Fibroblast of lung (primary cell): ENCODE measurements at regions not wholly inside any gene's neighbourhood (a gene's known extent, or its start where the extent isn't known, plus 50 kb on each side); places are given as distances from the start of the nearest gene placed in this dataset.

ENCODE experiments used
- EZH2 ChIP-seq: IDR thresholded peaks from 2 replicates; pipeline ENCODE4 v1.5.1; 2012; ENCODE audit warnings: low read length, control low read depth, mild to moderate bottlenecking; ENCODE audit errors: missing control alignments
- TF ChIP-seq, protein P1 (sequence below), 2 donors: IDR thresholded peaks in 1 of 2; conservative IDR thresholded peaks in 1 of 2; 1 replicate in 1 of 2; 2 replicates in 1 of 2; pipeline ENCODE4 v1.5.1; 2011 to 2012; ENCODE audit warnings: low read length in 2 of 2, control low read depth in 1 of 2, inconsistent platforms in 1 of 2, low read depth in 1 of 2, mild to moderate bottlenecking in 1 of 2

GRCh38 chr4:14528918-14529317 is 473.4 kb upstream of the CPEB2 start:
- TF ChIP-seq, protein P1, sequence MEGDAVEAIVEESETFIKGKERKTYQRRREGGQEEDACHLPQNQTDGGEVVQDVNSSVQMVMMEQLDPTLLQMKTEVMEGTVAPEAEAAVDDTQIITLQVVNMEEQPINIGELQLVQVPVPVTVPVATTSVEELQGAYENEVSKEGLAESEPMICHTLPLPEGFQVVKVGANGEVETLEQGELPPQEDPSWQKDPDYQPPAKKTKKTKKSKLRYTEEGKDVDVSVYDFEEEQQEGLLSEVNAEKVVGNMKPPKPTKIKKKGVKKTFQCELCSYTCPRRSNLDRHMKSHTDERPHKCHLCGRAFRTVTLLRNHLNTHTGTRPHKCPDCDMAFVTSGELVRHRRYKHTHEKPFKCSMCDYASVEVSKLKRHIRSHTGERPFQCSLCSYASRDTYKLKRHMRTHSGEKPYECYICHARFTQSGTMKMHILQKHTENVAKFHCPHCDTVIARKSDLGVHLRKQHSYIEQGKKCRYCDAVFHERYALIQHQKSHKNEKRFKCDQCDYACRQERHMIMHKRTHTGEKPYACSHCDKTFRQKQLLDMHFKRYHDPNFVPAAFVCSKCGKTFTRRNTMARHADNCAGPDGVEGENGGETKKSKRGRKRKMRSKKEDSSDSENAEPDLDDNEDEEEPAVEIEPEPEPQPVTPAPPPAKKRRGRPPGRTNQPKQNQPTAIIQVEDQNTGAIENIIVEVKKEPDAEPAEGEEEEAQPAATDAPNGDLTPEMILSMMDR (conservative IDR thresholded peaks at IDR 0.05 in 1 of 2, IDR thresholded peaks at IDR 0.05 in 1 of 2; ENCODE audit: low read depth in 1 of 2, low read length in 2 of 2): no peak
- no peak for TF ChIP-seq EZH2
